ENCODE measurements at regions not wholly inside any gene's neighbourhood (a gene's known extent, or its start where the extent isn't known, plus 50 kb on each side); places are given as distances from the start of the nearest gene placed in this dataset.

- H4K8ac ChIP-seq (ENCODE audit: extremely low read depth, insufficient read depth, low read length) = no peak overlapping the region; the same call in 1 of the 2 replicates
- H2BK12ac ChIP-seq (ENCODE audit: low read depth, low read length) = no peak overlapping the region
- ChIA-PET POLR2A (ENCODE audit: partially characterized antibody) (no interaction called here), CTCF (ENCODE audit: partially characterized antibody) (no interaction called here)
- 94% methylated on average over 8 of the region's 8 CpGs; no CpG with 5 or more reads in 1 of the 2 experiments for WGBS, 2 experiments (ENCODE audit: extremely low coverage in 1 of 2, insufficient coverage in 1 of 2, insufficient read length in 1 of 2, insufficient replicate concordance in 2 of 2, low coverage in 1 of 2, low lambda C conversion rate in 2 of 2, missing lambda C conversion rate in 1 of 2)
- H3K4ac ChIP-seq (replicated peaks; ENCODE audit: insufficient read length, low read depth, low read length) = no peak overlapping the region
- no peak overlapping the region for H2BK120ac ChIP-seq (replicated peaks; ENCODE audit: low read depth, low read length)
- no peak overlapping the region for H2BK20ac ChIP-seq (ENCODE audit: low read length)
- H3K79me2 ChIP-seq (ENCODE audit: control insufficient read depth in 1 of 2, insufficient read depth in 2 of 2, low read length in 2 of 2) = no peaks in the 10 kb centered on the region
- no peaks in the 10 kb centered on the region for H4K20me1 ChIP-seq (replicated peaks in 1 of 2; ENCODE audit: control insufficient read depth in 1 of 2, insufficient read depth in 2 of 2, low read length in 2 of 2)
- no peak overlapping the region for H2AK5ac ChIP-seq (ENCODE audit: low read depth, low read length)
- H3K27me3 ChIP-seq (replicated peaks in 1 of 4; ENCODE audit: control insufficient read depth in 3 of 4, extremely low read depth in 1 of 4, insufficient read depth in 3 of 4, low read length in 3 of 4) = no peaks in the 10 kb centered on the region
- H4K5ac ChIP-seq (ENCODE audit: insufficient read length, low read depth, low read length) = no peak overlapping the region
- H2AFZ ChIP-seq (ENCODE audit: low read length) = no peak overlapping the region
- FAIRE-seq (no peak), DNase-seq (ENCODE audit: low read depth in 1 of 2, low spot score in 2 of 2) (no peak)
- no peak overlapping the region for H3K23ac ChIP-seq (ENCODE audit: insufficient read length)
- no peaks in the 10 kb centered on the region for H3K36me3 ChIP-seq (ENCODE audit: control insufficient read depth in 2 of 4, insufficient read depth in 4 of 4, low read length in 3 of 4)
- no peaks in the 10 kb centered on the region for H3K23me2 ChIP-seq (ENCODE audit: low read depth, low read length)
- H2BK5ac ChIP-seq (ENCODE audit: low read depth, low read length) = no peak overlapping the region
- H3K18ac ChIP-seq (ENCODE audit: extremely low read depth, low read length) = no peak overlapping the region
- H3K14ac ChIP-seq (ENCODE audit: insufficient read length) = no peak overlapping the region
- no peak overlapping the region for H2BK15ac ChIP-seq (ENCODE audit: low read length)
- TF ChIP-seq BCL11A (IDR thresholded peaks at IDR 0.05; ENCODE audit: low read depth in 2 of 2, low read length in 2 of 2) (no peak), CHD1 (IDR thresholded peaks at IDR 0.05; ENCODE audit: low read depth, low read length) (no peak), CTBP2 (IDR thresholded peaks at IDR 0.05; ENCODE audit: borderline replicate concordance, insufficient read depth, insufficient read length, low read length) (no peak), TEAD4 (IDR thresholded peaks at IDR 0.05; ENCODE audit: low read depth, low read length) (no peak), EZH2 (IDR thresholded peaks at IDR 0.05; ENCODE audit: low read depth, low read length, severe bottlenecking) (no peak), POLR2A (IDR thresholded peaks at IDR 0.05; ENCODE audit: control extremely low read depth in 1 of 2, low read depth in 2 of 2, low read length in 2 of 2) (no peak), PHF8 (conservative IDR thresholded peaks at IDR 0.05; ENCODE audit: low read depth, low read length) (no peak), POLR2AphosphoS5 (IDR thresholded peaks at IDR 0.05; ENCODE audit: low read depth, low read length) (no peak)
- no peak overlapping the region for H3K4me2 ChIP-seq (ENCODE audit: insufficient read depth in 1 of 2, low read depth in 2 of 2, low read length in 2 of 2)
- H3K9ac ChIP-seq (replicated peaks in 1 of 4; ENCODE audit: extremely low read depth in 1 of 4, low read depth in 3 of 4, low read length in 3 of 4) = no peak overlapping the region
- no peaks in the 10 kb centered on the region for H3K79me1 ChIP-seq (ENCODE audit: low read depth, low read length)
- no peaks in the 10 kb centered on the region for H3K9me3 ChIP-seq (ENCODE audit: insufficient read depth in 2 of 2, low read depth in 1 of 2, low read length in 1 of 2)
- H3K56ac ChIP-seq (replicated peaks; ENCODE audit: insufficient read length, low read depth, low read length) = no peak overlapping the region
- peaks cover 0 to 6% (median 1%) of the 10 kb centered on the region in 4 experiments; a peak in 3 of 7 replicates for H3K4me1 ChIP-seq (replicated peaks in 1 of 4; ENCODE audit: control insufficient read depth in 3 of 4, insufficient read depth in 4 of 4, low read length in 3 of 4)
- no peak overlapping the region for H3K27ac ChIP-seq (ENCODE audit: low read depth, low read length)
- H3K4me3 ChIP-seq (ENCODE audit: extremely low read depth in 1 of 4, insufficient read depth in 2 of 4, low read depth in 3 of 4, low read length in 4 of 4) = no peak overlapping the region
- H4K91ac ChIP-seq (replicated peaks; ENCODE audit: insufficient read length, low read length) = no peak overlapping the region
Observed at GRCh38 chr14:103228076-103228806, 105.0 kb downstream of the TNFAIP2 start.
